Hepatocyte (in vitro differentiated cells): ENCODE measurements at regions not wholly inside any gene's neighbourhood (a gene's known extent, or its start where the extent isn't known, plus 50 kb on each side); places are given as distances from the start of the nearest gene placed in this dataset.

Experiments used
- DNase-seq: peaks from one replicate; pipeline ENCODE4 v3.0.0-alpha.2; 2016; ENCODE audit warnings: low spot score
- H2AFZ ChIP-seq: fragments of 200-600 bp; sonication (generic); 2 replicates; pipeline ENCODE4 v1.6.0; 2016; ENCODE audit warnings: antibody characterized with exemption, mild to moderate bottlenecking
- H3K27ac ChIP-seq: fragments of 200-600 bp; sonication (generic); 2 replicates; pipeline ENCODE4 v1.5.1; 2016; ENCODE audit warnings: mild to moderate bottlenecking
- H3K27me3 ChIP-seq: fragments of 200-600 bp; sonication (generic); 2 replicates; pipeline ENCODE4 v1.6.1; 2016
- H3K36me3 ChIP-seq: fragments of 200-600 bp; sonication (generic); replicated peaks from 2 replicates; pipeline ENCODE4 v1.5.1; 2016; ENCODE audit warnings: low read depth; ENCODE audit not compliant: insufficient read depth
- H3K4me1 ChIP-seq: fragments of 200-600 bp; sonication (generic); 2 replicates; pipeline ENCODE4 v1.5.1; 2016; ENCODE audit warnings: mild to moderate bottlenecking, moderate library complexity; ENCODE audit not compliant: insufficient read depth
- H3K4me2 ChIP-seq: fragments of 200-600 bp; sonication (generic); 2 replicates; pipeline ENCODE4 v1.6.0; 2016
- H3K4me3 ChIP-seq: fragments of 200-600 bp; sonication (generic); 2 replicates; pipeline ENCODE4 v1.5.1; 2016; ENCODE audit warnings: mild to moderate bottlenecking
- H3K79me2 ChIP-seq: fragments of 200-600 bp; sonication (generic); 2 replicates; pipeline ENCODE4 v1.6.0; 2017; ENCODE audit warnings: mild to moderate bottlenecking
- H3K9me2 ChIP-seq: fragments of 200-600 bp; sonication (generic); replicated peaks from 2 replicates; pipeline ENCODE4 v1.6.0; 2017; ENCODE audit warnings: mild to moderate bottlenecking; ENCODE audit not compliant: insufficient read depth
- H3K9me3 ChIP-seq: fragments of 200-600 bp; sonication (generic); 2 replicates; pipeline ENCODE4 v1.5.1; 2016; ENCODE audit warnings: low read depth, mild to moderate bottlenecking
- H4K20me1 ChIP-seq: fragments of 200-600 bp; sonication (generic); 2 replicates; pipeline ENCODE4 v1.6.0; 2016; ENCODE audit warnings: mild to moderate bottlenecking; ENCODE audit not compliant: insufficient read depth, poor library complexity, severe bottlenecking
- EZH2 ChIP-seq: fragments of 200-600 bp; sonication (generic); IDR thresholded peaks from 2 replicates; pipeline ENCODE4 v1.6.1; 2016; ENCODE audit warnings: antibody characterized with exemption, mild to moderate bottlenecking, borderline replicate concordance
- EZH2phosphoT487 ChIP-seq: fragments of 200-600 bp; sonication (generic); IDR thresholded peaks from one replicate; pipeline ENCODE4 v1.6.1; 2018; ENCODE audit warnings: antibody characterized with exemption, mild to moderate bottlenecking, low read depth, moderate library complexity; ENCODE audit not compliant: unreplicated experiment, severe bottlenecking
- WGBS: methylation state at CpG from one replicate; pipeline ENCODE4 v1.1.6; 2016; ENCODE audit warnings: low lambda C conversion rate; ENCODE audit errors: missing lambda C conversion rate; 5-methylcytosine and 5-hydroxymethylcytosine counted together
- TF ChIP-seq, protein P1 (sequence below): fragments of 200-600 bp; sonication (generic); IDR thresholded peaks from 2 replicates; pipeline ENCODE4 v1.5.1; 2016; ENCODE audit warnings: antibody characterized with exemption, mild to moderate bottlenecking; ENCODE audit not compliant: poor library complexity

DNA sequence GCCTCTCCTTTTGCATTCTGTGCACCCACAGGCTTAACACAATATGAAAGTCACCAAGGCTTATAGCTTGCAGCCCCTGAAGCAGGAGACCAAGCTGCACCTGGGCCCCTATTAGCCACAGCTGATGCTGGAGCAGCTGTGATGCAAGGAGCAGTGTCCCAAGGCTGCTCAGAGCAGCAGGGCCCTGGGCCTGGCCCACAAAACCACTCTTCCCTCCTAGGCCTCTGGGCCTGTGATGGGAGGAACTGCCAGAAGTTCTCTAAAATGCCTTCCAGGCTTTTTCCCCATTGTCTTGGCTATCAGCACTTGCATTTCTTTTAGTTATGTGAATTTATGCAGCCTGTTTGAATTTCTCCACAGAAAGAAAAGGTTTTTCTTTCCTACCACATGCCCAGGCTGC is 89.5 kb upstream of the KCTD3 start:
- Histone ChIP-seq H2AFZ (no peak overlapping the region), H3K9me3 (no peaks in the 10 kb centered on the region), H3K36me3 (no peaks in the 10 kb centered on the region), H3K4me1 (no peaks in the 10 kb centered on the region), H3K27me3 (no peaks in the 10 kb centered on the region), H3K4me2 (no peak overlapping the region), H3K27ac (no peak overlapping the region), H3K79me2 (no peaks in the 10 kb centered on the region), H4K20me1 (no peaks in the 10 kb centered on the region), H3K9me2 (no peaks in the 10 kb centered on the region), H3K4me3 (no peak overlapping the region)
- TF ChIP-seq, protein P1, sequence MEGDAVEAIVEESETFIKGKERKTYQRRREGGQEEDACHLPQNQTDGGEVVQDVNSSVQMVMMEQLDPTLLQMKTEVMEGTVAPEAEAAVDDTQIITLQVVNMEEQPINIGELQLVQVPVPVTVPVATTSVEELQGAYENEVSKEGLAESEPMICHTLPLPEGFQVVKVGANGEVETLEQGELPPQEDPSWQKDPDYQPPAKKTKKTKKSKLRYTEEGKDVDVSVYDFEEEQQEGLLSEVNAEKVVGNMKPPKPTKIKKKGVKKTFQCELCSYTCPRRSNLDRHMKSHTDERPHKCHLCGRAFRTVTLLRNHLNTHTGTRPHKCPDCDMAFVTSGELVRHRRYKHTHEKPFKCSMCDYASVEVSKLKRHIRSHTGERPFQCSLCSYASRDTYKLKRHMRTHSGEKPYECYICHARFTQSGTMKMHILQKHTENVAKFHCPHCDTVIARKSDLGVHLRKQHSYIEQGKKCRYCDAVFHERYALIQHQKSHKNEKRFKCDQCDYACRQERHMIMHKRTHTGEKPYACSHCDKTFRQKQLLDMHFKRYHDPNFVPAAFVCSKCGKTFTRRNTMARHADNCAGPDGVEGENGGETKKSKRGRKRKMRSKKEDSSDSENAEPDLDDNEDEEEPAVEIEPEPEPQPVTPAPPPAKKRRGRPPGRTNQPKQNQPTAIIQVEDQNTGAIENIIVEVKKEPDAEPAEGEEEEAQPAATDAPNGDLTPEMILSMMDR, result no peak
- TF ChIP-seq EZH2phosphoT487, result no peak
- no peak for TF ChIP-seq EZH2
- DNase-seq, result no peak

DNA sequence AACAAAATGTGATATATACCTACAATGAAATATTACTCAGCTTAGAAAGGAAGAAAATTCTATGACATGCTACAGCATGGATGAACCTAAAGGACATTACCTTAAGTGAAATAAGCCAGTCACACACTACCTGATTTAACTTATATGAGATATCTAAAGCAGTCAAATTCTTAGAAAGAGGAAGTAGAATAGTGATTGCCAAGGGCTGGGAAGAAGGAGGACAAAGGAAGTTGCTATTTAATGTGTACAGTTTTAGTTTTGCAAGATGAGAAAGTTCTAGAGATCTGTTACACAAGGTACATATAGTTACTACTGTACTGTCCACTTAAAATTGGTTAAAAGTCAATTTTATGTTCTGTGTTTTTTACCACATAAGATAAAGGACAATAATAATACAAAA is 87.5 kb upstream of the KCTD3 start:
- H3K4me1 ChIP-seq, result no peaks in the 10 kb centered on the region
- H4K20me1 ChIP-seq, result no peaks in the 10 kb centered on the region
- no peak overlapping the region for H3K4me3 ChIP-seq
- no peaks in the 10 kb centered on the region for H3K36me3 ChIP-seq
- no peaks in the 10 kb centered on the region for H3K79me2 ChIP-seq
- no peak overlapping the region for H2AFZ ChIP-seq
- H3K27me3 ChIP-seq, result no peaks in the 10 kb centered on the region
- no peaks in the 10 kb centered on the region for H3K9me2 ChIP-seq
- no peaks in the 10 kb centered on the region for H3K9me3 ChIP-seq
- no peak overlapping the region for H3K27ac ChIP-seq
- H3K4me2 ChIP-seq, result no peak overlapping the region
- no peak for TF ChIP-seq EZH2
- TF ChIP-seq, protein P1, result no peak
- TF ChIP-seq EZH2phosphoT487, result no peak
- DNase-seq, result no peak

DNA sequence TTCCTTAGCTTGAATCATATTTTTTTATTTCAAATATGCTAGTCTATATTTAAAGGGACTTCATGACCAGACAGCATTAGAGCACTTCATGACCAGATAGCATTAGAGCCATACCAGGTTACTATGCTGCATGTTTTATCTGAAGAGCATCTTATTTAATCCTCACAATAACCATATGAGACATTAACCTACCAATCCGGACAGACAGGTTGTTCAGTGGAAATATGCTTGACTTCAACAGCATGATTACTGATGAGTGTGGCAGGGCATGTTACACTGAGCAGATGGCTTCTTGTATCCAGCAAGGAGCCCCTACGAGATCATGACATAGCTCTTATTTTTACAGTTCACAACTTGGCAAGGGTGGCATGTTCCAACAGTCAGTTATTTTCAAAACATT is 85.0 kb upstream of the KCTD3 start:
- H4K20me1 ChIP-seq, result no peaks in the 10 kb centered on the region
- no peaks in the 10 kb centered on the region for H3K9me3 ChIP-seq
- H3K36me3 ChIP-seq, result no peaks in the 10 kb centered on the region
- H3K27me3 ChIP-seq, result no peaks in the 10 kb centered on the region
- H3K4me3 ChIP-seq, result no peak overlapping the region
- H3K27ac ChIP-seq, result no peak overlapping the region
- DNase-seq, result peak; percentile 6
- no peaks in the 10 kb centered on the region for H3K4me1 ChIP-seq
- 88% methylated on average over 2 of the region's 2 CpGs for WGBS
- no peak overlapping the region for H2AFZ ChIP-seq
- no peaks in the 10 kb centered on the region for H3K79me2 ChIP-seq
- no peaks in the 10 kb centered on the region for H3K9me2 ChIP-seq
- no peak overlapping the region for H3K4me2 ChIP-seq
- TF ChIP-seq, protein P1, result no peak
- TF ChIP-seq EZH2phosphoT487 (no peak), EZH2 (no peak)
